Skeletal muscle satellite cell (primary cell): ENCODE measurements at regions not wholly inside any gene's neighbourhood (a gene's known extent, or its start where the extent isn't known, plus 50 kb on each side); places are given as distances from the start of the nearest gene placed in this dataset.

Experiments
- H3K27me3 ChIP-seq: 2 replicates; pipeline ENCODE4 v1.7.0; 2013; ENCODE audit warnings: low read length; ENCODE audit not compliant: control insufficient read depth, insufficient read depth
- H3K36me3 ChIP-seq: 2 replicates; pipeline ENCODE4 v1.7.0; 2013; ENCODE audit warnings: mild to moderate bottlenecking, control low read depth, low read length; ENCODE audit not compliant: insufficient read depth
- H3K4me1 ChIP-seq: 2 replicates; pipeline ENCODE4 v1.7.0; 2013; ENCODE audit warnings: low read length; ENCODE audit not compliant: control insufficient read depth, insufficient read depth
- H3K4me2 ChIP-seq: 2 replicates; pipeline ENCODE4 v1.7.0; 2013; ENCODE audit warnings: mild to moderate bottlenecking, low read length
- H3K4me3 ChIP-seq: 2 replicates; pipeline ENCODE4 v1.7.0; 2013; ENCODE audit warnings: low read length
- H3K9ac ChIP-seq: 2 replicates; pipeline ENCODE4 v1.7.0; 2013; ENCODE audit warnings: mild to moderate bottlenecking, low read depth, low read length, moderate library complexity
- H3K9me3 ChIP-seq: replicated peaks from 2 replicates; pipeline ENCODE4 v1.7.0; 2013; ENCODE audit warnings: mild to moderate bottlenecking, control low read depth, low read length

DNA sequence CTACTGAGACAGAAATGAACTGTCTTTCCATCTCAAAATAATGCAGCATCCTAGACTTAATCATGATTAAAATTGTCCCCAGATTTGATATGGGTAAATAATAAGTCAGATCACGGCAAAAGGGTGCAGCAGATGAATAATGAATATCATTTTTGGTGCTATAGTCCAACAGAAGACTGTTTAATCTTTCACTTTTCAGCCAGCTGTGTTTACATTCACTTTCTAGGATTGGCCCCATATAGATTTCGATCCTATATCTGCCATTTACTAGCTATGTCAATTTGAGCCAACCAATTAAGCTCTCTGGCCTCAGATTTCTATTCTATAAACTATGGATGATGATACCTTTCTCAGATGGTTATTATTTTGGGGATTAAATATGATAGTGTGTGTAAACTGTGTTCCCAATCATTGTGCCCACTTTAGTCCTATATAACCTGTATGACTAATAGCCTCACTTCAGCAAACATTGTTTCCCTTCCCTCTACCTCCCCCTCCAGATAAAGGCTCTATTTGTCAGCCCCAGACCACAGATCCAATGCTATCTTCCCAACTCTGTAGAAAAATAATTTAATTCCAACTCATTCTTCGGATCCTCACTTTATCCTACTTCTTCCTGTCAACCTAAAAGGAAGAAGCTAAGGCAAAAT, 53.6 kb upstream of the NT5E start:
- Histone ChIP-seq H3K4me2 (no peak overlapping the region), H3K4me1 (peaks cover 11% of the 10 kb centered on the region), H3K9ac (no peak overlapping the region), H3K4me3 (no peak overlapping the region), H3K36me3 (no peaks in the 10 kb centered on the region), H3K9me3 (no peaks in the 10 kb centered on the region), H3K27me3 (no peaks in the 10 kb centered on the region)

DNA sequence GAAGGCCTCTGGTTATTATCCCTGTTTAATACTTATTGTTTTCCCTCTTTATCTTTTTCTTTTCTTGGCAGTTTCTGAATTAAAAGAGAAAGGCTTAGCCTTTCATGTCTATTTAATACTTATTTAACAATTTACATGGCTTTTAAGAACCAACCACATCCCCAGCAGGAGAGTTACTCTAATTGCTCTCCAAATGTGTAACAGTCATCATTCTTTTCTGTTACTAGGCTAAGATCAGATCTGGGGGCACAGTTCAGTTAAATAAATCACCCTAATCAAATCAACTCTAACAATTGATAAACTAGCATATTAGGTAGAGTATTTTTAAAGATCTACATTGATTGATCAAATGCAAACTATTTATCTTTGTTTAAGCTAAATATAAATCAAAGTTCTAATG, 54.1 kb upstream of the NT5E start:
- Histone ChIP-seq H3K9ac (no peak overlapping the region), H3K4me3 (no peak overlapping the region), H3K4me2 (no peak overlapping the region), H3K4me1 (peaks cover 13% of the 10 kb centered on the region), H3K36me3 (no peaks in the 10 kb centered on the region), H3K9me3 (no peaks in the 10 kb centered on the region), H3K27me3 (no peaks in the 10 kb centered on the region)

DNA sequence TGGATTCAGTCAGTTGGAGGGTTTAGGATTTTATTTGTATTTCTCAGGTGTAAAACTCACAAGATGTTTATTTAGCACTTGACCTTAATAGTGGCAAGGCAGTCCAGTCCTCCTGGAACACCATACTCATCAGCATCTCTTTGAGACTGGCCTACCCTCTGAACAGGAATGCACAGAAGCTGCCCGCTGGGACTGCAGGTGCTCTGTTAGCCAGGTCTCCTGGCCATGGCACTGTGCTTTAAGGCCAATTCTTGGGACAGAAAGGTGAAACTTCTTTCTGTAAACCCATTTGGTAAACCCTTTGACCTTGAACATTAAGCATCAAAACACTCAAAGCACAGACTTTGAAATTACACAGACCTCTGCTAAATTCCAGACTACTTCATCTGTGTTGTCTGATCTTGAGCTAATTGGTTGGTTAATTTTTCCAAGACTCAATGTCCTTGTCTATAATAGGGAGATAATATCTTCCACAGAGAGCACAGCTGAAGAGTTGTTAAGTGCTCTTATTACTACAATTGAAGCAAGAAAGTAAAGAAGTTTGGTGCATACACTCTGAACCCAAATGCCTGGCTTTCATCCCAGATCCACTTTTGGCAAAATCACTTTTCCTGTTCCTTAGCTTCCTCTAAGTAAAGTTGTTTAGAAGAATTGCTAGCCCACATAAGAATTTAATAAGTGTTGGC, 54.9 kb upstream of the NT5E start:
- H3K36me3 ChIP-seq = no peaks in the 10 kb centered on the region
- H3K4me3 ChIP-seq = no peak overlapping the region
- H3K4me2 ChIP-seq = no peak overlapping the region
- no peaks in the 10 kb centered on the region for H3K27me3 ChIP-seq
- no peaks in the 10 kb centered on the region for H3K9me3 ChIP-seq
- H3K9ac ChIP-seq = no peak overlapping the region
- peaks cover 15% of the 10 kb centered on the region for H3K4me1 ChIP-seq

DNA sequence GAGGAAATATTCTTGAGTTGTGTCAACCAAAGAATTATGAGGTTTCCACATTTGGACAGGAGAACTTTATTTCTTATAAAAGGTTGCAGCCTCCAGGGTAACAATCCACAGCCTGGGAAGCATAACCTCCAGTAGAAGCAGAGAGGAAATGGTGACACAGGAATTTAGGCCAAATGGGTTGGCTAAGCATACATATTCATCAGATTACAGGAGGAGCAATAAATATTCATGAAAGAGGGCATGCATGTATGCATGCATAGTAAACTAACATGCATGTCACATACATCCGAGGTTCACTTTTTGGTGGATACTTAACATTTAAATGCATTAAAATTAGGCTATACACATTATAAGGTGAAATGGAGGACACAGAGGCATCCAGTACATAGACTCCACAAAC, 55.7 kb upstream of the NT5E start:
- Histone ChIP-seq H3K36me3 (no peaks in the 10 kb centered on the region), H3K27me3 (no peaks in the 10 kb centered on the region), H3K4me3 (no peak overlapping the region), H3K9ac (no peak overlapping the region), H3K9me3 (no peaks in the 10 kb centered on the region), H3K4me1 (peaks cover 17% of the 10 kb centered on the region), H3K4me2 (no peak overlapping the region)

DNA sequence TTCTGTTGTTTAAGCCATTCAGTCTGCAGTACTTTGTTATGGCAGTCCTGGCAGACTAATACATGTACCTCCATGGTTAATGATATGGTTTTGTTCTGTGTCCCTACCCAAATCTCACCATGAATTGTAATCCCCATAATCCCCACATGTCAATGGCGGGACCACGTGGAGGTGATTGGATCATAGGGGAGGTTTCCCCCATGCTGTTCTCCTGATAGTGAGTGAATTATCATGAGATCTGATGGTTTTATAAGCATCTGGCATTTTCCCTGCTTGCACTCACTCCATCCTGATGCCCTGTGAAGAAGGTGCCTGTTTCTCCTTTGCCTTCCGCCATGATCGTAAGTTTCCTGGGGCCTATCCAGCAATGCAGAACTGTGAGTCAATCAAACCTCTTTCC, 57.5 kb upstream of the NT5E start:
- Histone ChIP-seq H3K4me2 (no peak overlapping the region), H3K9me3 (no peaks in the 10 kb centered on the region), H3K9ac (no peak overlapping the region), H3K4me3 (no peak overlapping the region), H3K4me1 (peaks cover 17% of the 10 kb centered on the region), H3K27me3 (no peaks in the 10 kb centered on the region), H3K36me3 (no peaks in the 10 kb centered on the region)

DNA sequence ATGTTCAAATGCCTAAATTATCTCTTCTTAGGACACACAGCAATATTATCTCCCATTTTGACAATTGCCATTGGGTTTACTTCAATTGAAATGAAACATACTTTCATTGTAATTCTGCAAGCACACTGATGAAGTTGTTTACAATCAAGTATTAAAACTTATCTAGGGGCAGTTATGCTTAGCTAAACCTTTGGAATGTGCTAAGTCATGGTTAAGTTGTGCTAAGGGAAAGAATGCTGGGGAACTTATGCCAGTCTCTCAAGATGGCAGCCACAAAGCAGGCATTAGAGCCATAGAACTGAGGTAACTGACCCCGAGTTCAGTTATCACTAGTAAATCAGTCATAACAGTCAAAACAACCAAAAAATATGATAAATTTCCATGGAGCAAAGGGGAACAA, 59.1 kb upstream of the NT5E start:
- H3K36me3 ChIP-seq = no peaks in the 10 kb centered on the region
- H3K4me1 ChIP-seq = peaks cover 21% of the 10 kb centered on the region
- no peaks in the 10 kb centered on the region for H3K27me3 ChIP-seq
- H3K4me3 ChIP-seq = no peak overlapping the region
- no peak overlapping the region for H3K9ac ChIP-seq
- no peaks in the 10 kb centered on the region for H3K9me3 ChIP-seq
- H3K4me2 ChIP-seq = no peak overlapping the region

DNA sequence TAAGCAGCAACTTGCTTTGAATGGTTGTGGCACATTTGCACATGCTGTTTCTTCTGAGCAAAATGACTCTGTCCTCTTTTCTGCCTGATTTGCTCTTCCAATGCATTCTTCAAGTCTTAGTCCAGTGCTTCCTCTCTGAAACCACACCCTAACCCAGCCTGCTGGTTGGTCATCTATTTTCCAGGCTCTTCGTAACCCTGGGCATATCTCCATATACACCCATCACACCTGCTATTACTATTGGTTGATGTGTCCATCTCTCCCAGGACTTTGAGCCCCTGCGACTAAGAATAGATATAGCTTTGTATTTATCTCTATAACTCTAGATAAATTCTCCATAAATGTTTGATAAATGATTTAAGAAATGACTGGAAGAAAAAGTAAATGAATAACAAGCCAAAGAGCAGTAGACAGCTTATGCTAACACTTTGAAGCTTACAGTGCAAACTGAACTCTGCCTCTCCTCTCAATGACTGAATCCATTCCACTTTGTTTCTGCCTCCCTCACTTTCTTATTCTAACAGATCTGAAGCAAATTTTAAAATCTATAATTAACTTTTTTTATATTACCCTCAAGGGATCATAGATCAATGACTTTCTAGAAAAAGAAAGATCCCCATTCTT, 59.7 kb upstream of the NT5E start:
- no peaks in the 10 kb centered on the region for H3K9me3 ChIP-seq
- H3K4me1 ChIP-seq = peaks cover 26% of the 10 kb centered on the region
- H3K9ac ChIP-seq = no peak overlapping the region
- H3K4me3 ChIP-seq = no peak overlapping the region
- H3K36me3 ChIP-seq = no peaks in the 10 kb centered on the region
- H3K27me3 ChIP-seq = no peaks in the 10 kb centered on the region
- H3K4me2 ChIP-seq = no peak overlapping the region

DNA sequence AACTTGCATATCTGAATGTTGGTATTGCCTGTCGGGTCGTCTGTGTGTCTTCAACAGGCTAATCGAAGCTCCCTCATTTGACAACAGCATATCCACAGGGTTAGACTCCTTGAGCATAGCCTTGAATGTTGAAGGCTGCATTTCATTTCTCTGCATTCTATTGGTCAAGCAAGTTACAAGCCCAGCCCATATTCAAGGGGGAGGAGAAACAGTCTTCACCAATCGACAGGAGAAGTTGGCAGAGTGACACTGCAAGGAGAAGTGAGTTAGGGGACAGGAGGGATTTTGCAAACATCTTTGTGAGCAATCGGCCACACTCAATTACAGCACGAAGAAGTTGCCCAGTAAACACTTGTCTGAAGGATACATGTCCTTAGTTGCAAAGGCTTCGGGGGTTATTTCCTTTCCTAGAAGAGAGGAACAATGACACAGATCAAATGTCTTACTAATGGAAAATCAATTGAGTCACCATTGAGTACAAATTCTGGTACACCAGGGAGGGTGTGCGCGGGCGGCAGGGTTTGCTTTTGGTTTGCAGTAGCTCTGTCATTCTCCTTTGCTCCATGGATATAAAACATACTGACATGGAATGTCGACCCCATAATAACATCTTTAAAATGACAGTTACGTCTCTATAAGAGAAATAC, 60.6 kb upstream of the NT5E start:
- Histone ChIP-seq H3K9me3 (no peaks in the 10 kb centered on the region), H3K4me1 (peaks cover 26% of the 10 kb centered on the region), H3K9ac (no peak overlapping the region), H3K27me3 (no peaks in the 10 kb centered on the region), H3K36me3 (no peaks in the 10 kb centered on the region), H3K4me2 (no peak overlapping the region), H3K4me3 (no peak overlapping the region)

DNA sequence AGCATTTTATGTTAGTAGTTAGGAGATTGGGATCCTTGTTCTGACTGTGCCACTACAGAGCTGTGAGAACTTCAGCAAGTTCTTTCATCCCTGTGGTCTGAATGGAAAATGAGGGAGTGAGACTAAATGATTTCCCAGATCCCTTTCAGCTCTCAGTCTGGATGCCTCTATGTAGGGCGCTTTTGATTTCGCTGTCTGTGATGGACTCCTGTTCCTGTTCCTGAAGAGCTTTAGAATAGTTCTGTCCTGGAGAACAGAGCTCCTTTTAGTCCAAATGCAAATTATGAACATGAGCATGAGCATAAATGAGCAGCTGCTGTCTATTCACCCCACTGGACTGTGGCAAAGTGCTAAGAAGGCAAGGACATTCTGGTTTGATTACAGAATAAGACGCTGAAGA, 61.4 kb upstream of the NT5E start:
- no peak overlapping the region for H3K4me3 ChIP-seq
- H3K9me3 ChIP-seq = no peaks in the 10 kb centered on the region
- peaks cover 26% of the 10 kb centered on the region for H3K4me1 ChIP-seq
- no peaks in the 10 kb centered on the region for H3K27me3 ChIP-seq
- H3K9ac ChIP-seq = no peak overlapping the region
- no peaks in the 10 kb centered on the region for H3K36me3 ChIP-seq
- H3K4me2 ChIP-seq = no peak overlapping the region

DNA sequence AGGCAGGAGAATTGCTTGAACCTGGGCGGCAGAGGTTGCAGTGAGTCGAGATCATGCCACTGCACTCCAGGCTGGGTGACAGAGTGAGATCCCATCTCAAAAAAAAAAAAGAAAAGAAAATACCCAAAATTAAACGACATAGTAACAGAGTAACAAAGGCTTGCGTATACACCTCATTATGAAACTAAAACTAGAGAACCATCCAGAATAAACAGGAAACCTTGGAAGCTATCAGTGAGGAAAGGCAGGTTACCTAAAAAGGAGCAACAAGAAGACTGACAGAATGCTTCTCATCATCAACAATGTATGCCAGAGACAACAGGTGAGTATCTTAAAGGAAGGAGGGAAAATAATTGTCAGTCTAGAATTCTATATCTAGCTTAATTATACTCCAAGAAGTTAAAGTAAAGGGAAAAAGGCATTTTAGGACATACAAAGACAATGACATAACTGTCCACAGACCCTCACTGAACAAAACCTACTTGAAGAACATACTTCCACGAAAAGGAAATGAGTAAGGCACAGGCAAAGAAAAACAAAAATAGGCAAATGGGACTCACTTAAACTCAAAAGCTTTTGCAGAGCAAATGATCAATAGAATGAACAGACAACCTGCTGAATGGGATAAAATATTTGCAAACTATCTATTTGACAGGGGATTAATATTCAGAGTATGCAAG, 64.1 kb upstream of the NT5E start:
- H3K4me3 ChIP-seq = no peak overlapping the region
- no peaks in the 10 kb centered on the region for H3K27me3 ChIP-seq
- H3K9ac ChIP-seq = no peak overlapping the region
- H3K9me3 ChIP-seq = no peaks in the 10 kb centered on the region
- peaks cover 22% of the 10 kb centered on the region for H3K4me1 ChIP-seq
- no peak overlapping the region for H3K4me2 ChIP-seq
- H3K36me3 ChIP-seq = no peaks in the 10 kb centered on the region

DNA sequence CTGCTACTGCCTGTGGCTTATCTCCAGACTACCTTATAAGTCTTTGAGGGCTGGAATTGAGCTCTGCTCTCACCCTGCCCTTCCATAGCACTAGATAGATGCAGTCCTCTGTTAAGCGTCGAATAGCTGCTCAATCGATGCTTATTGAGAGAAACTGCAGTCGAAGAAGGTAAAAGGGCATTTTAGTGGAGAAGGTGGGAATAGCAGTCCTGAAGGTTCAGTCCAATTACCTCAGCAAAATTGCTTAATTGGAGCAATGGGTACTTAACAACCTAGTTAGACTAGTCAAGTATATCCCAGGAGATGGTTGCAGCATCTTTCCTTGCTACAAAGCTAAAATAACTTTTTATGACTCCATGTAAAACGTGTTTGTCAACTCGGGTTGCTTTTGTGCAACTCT, 66.8 kb upstream of the NT5E start:
- Histone ChIP-seq H3K27me3 (no peaks in the 10 kb centered on the region), H3K4me2 (no peak overlapping the region), H3K36me3 (no peaks in the 10 kb centered on the region), H3K9me3 (no peaks in the 10 kb centered on the region), H3K4me3 (no peak overlapping the region), H3K4me1 (peaks cover 12% of the 10 kb centered on the region), H3K9ac (no peak overlapping the region)
